DOHH2 (cell line): ENCODE measurements at regions not wholly inside any gene's neighbourhood (a gene's known extent, or its start where the extent isn't known, plus 50 kb on each side); places are given as distances from the start of the nearest gene placed in this dataset.
A peak's percentile ranks its signal among the peaks of the same experiment; 100 is the strongest.

Experiments
- H3F3A ChIP-seq: fragments of 200-600 bp; sonication (generic), shearing (Covaris generic); 2 replicates; pipeline ENCODE4 v1.6.0; 2016; ENCODE audit warnings: antibody characterized with exemption, mild to moderate bottlenecking; ENCODE audit not compliant: control insufficient read depth, insufficient read depth
- H3K27ac ChIP-seq: fragments of 200-600 bp; sonication (generic); 2 replicates; pipeline ENCODE4 v1.5.1; 2014; ENCODE audit warnings: low read depth, mild to moderate bottlenecking, low read length, moderate library complexity
- H3K27me3 ChIP-seq: fragments of 200-600 bp; sonication (generic); 2 replicates; pipeline ENCODE4 v1.6.1; 2014; ENCODE audit warnings: mild to moderate bottlenecking, low read length, mixed read lengths; ENCODE audit not compliant: control insufficient read depth
- H3K36me3 ChIP-seq: fragments of 200-600 bp; sonication (generic); 2 replicates; pipeline ENCODE4 v1.6.1; 2014; ENCODE audit warnings: mild to moderate bottlenecking, low read length, moderate library complexity, mixed read lengths; ENCODE audit not compliant: control insufficient read depth
- H3K4me1 ChIP-seq: fragments of 200-600 bp; sonication (generic); 2 replicates; pipeline ENCODE4 v1.6.1; 2014; ENCODE audit warnings: mild to moderate bottlenecking, low read length, mixed read lengths; ENCODE audit not compliant: control insufficient read depth
- H3K4me2 ChIP-seq: fragments of 200-600 bp; sonication (generic); 2 replicates; pipeline ENCODE4 v1.6.0; 2014; ENCODE audit warnings: mild to moderate bottlenecking, low read length, moderate library complexity
- H3K4me3 ChIP-seq: fragments of 200-600 bp; sonication (generic); 2 replicates; pipeline ENCODE4 v1.5.1; 2014; ENCODE audit warnings: mild to moderate bottlenecking, low read length, mixed read lengths
- H3K79me2 ChIP-seq: fragments of 200-600 bp; sonication (generic); 2 replicates; pipeline ENCODE4 v1.6.1; 2014; ENCODE audit warnings: mild to moderate bottlenecking, low read length, mixed read lengths; ENCODE audit not compliant: control insufficient read depth
- H3K9me2 ChIP-seq: fragments of 200-600 bp; sonication (generic); replicated peaks from 2 replicates; pipeline ENCODE4 v1.6.1; 2014; ENCODE audit warnings: mild to moderate bottlenecking, low read length, mixed read lengths; ENCODE audit not compliant: control insufficient read depth
- H3K9me3 ChIP-seq: fragments of 200-600 bp; sonication (generic); 2 replicates; pipeline ENCODE4 v1.6.1; 2014; ENCODE audit warnings: antibody characterized with exemption, low read length, mixed read lengths; ENCODE audit not compliant: control insufficient read depth, insufficient read depth
- H4K20me1 ChIP-seq: fragments of 200-600 bp; sonication (generic); 2 replicates; pipeline ENCODE4 v1.6.0; 2014; ENCODE audit warnings: low read depth, mild to moderate bottlenecking, antibody characterized with exemption, low read length, moderate library complexity; ENCODE audit not compliant: control insufficient read depth, insufficient read depth
- EZH2phosphoT487 ChIP-seq: fragments of 200-600 bp; sonication (generic); IDR thresholded peaks from 2 replicates; pipeline ENCODE4 v1.6.1; 2017; ENCODE audit warnings: borderline replicate concordance, mild to moderate bottlenecking, antibody characterized with exemption, low read length, moderate library complexity, mixed read lengths
- TF ChIP-seq, protein P1 (sequence below): fragments of 200-600 bp; sonication (generic); IDR thresholded peaks from one replicate; pipeline ENCODE4 v1.5.1; 2014; ENCODE audit warnings: antibody characterized with exemption, mild to moderate bottlenecking, low read depth, low read length; ENCODE audit not compliant: poor library complexity, severe bottlenecking

DNA sequence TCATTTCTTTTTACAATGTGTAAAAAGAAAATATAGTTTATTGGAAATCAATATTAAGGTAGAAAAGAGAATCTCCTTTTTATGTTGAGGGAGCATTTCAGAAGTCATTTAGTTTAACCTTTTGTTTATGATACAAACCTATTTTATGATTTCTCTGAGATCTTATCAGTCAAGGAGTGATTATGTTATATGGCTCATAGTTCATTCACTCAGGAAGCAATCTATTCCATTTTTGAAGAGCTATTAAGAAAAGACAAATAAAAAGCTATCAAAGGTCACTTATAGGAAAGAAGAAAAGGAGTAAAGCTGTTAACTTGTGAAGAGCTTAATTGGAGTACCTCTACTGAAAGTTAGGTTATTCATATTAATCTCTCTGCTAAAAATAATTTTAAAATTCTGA is 526.6 kb upstream of the JAG1 start:
- no peaks in the 10 kb centered on the region for H3K27me3 ChIP-seq
- no peaks in the 10 kb centered on the region for H3F3A ChIP-seq
- H3K9me2 ChIP-seq = no peaks in the 10 kb centered on the region
- H3K36me3 ChIP-seq = no peaks in the 10 kb centered on the region
- no peaks in the 10 kb centered on the region for H3K9me3 ChIP-seq
- TF ChIP-seq EZH2phosphoT487 = no peak
- TF ChIP-seq, protein P1, sequence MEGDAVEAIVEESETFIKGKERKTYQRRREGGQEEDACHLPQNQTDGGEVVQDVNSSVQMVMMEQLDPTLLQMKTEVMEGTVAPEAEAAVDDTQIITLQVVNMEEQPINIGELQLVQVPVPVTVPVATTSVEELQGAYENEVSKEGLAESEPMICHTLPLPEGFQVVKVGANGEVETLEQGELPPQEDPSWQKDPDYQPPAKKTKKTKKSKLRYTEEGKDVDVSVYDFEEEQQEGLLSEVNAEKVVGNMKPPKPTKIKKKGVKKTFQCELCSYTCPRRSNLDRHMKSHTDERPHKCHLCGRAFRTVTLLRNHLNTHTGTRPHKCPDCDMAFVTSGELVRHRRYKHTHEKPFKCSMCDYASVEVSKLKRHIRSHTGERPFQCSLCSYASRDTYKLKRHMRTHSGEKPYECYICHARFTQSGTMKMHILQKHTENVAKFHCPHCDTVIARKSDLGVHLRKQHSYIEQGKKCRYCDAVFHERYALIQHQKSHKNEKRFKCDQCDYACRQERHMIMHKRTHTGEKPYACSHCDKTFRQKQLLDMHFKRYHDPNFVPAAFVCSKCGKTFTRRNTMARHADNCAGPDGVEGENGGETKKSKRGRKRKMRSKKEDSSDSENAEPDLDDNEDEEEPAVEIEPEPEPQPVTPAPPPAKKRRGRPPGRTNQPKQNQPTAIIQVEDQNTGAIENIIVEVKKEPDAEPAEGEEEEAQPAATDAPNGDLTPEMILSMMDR = no peak
- H3K4me2 ChIP-seq = no peak overlapping the region
- no peak overlapping the region for H3K27ac ChIP-seq
- no peaks in the 10 kb centered on the region for H3K79me2 ChIP-seq
- no peaks in the 10 kb centered on the region for H4K20me1 ChIP-seq
- H3K4me1 ChIP-seq = no peaks in the 10 kb centered on the region
- no peak overlapping the region for H3K4me3 ChIP-seq

GRCh38 chr20:11204926-11205768 is 531.3 kb upstream of the JAG1 start:
- H3K4me2 ChIP-seq = no peak overlapping the region
- no peaks in the 10 kb centered on the region for H3K9me3 ChIP-seq
- no peak overlapping the region for H3K27ac ChIP-seq
- TF ChIP-seq, protein P1 = peak; percentile 71
- TF ChIP-seq EZH2phosphoT487 = no peak
- no peaks in the 10 kb centered on the region for H3K36me3 ChIP-seq
- H3K9me2 ChIP-seq = no peaks in the 10 kb centered on the region
- H3F3A ChIP-seq = no peaks in the 10 kb centered on the region
- H3K4me3 ChIP-seq = no peak overlapping the region
- no peaks in the 10 kb centered on the region for H3K4me1 ChIP-seq
- no peaks in the 10 kb centered on the region for H3K79me2 ChIP-seq
- H4K20me1 ChIP-seq = no peaks in the 10 kb centered on the region
- H3K27me3 ChIP-seq = no peaks in the 10 kb centered on the region

DNA sequence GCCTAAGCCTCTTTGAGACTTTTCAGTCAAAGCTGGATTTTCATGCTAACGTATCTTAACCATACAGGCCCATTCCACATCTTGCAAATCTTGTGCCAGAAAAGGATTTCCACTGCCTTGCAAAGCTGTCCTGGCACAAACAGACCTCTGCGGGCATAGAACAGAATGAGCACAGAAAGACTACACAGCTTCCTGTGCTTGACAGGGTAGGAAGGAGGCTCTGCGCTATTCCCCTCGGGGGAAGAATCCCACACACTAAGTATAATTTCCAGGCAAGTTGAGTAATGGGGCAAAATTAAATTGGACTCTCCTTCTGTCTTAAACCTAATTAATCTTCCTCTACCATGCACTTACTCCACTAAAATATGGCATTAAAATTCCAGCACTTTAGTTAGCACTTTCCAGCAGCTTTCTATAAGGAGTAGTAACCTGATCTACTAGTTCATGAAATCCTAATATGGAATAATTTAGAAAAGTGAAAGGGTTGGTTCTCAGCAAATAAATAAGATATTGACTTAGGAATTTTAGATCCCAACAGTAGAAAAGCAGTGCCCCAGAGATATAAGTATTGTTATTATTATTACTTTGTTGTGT is 532.1 kb upstream of the JAG1 start:
- TF ChIP-seq, protein P1 = no peak
- no peak for TF ChIP-seq EZH2phosphoT487
- H4K20me1 ChIP-seq = no peaks in the 10 kb centered on the region
- H3K4me1 ChIP-seq = no peaks in the 10 kb centered on the region
- H3K9me3 ChIP-seq = no peaks in the 10 kb centered on the region
- no peaks in the 10 kb centered on the region for H3K27me3 ChIP-seq
- H3K27ac ChIP-seq = no peak overlapping the region
- H3K79me2 ChIP-seq = no peaks in the 10 kb centered on the region
- H3F3A ChIP-seq = no peaks in the 10 kb centered on the region
- no peaks in the 10 kb centered on the region for H3K9me2 ChIP-seq
- no peak overlapping the region for H3K4me3 ChIP-seq
- H3K4me2 ChIP-seq = no peak overlapping the region
- no peaks in the 10 kb centered on the region for H3K36me3 ChIP-seq
